GM19023 (cell line): ENCODE measurements at regions not wholly inside any gene's neighbourhood (a gene's known extent, or its start where the extent isn't known, plus 50 kb on each side); places are given as distances from the start of the nearest gene placed in this dataset.

Experiments
- ATAC-seq: cut with Tn5 transposase; IDR thresholded peaks from one replicate; pipeline ENCODE4 v1.9.1; 2021; ENCODE audit warnings: mild to moderate bottlenecking, moderate library complexity; ENCODE audit not compliant: unreplicated experiment

- no peak for ATAC-seq
Observed at GRCh38 chr14:97246648-97247047, 449.5 kb downstream of the VRK1 start.

GRCh38 chr14:97248973-97249372 is 451.8 kb downstream of the VRK1 start:
- no peak for ATAC-seq

- no peak for ATAC-seq
Observed at GRCh38 chr14:97250931-97251330, 453.7 kb downstream of the VRK1 start.

- ATAC-seq, result peak; percentile 54
Observed at GRCh38 chr14:97251491-97252155, 454.4 kb downstream of the VRK1 start.

- ATAC-seq, result no peak
Observed at GRCh38 chr14:97253756-97254155, 456.6 kb downstream of the VRK1 start.

GRCh38 chr14:97262336-97262735 is 465.2 kb downstream of the VRK1 start:
- no peak for ATAC-seq

GRCh38 chr14:97264516-97265230 is 467.5 kb downstream of the VRK1 start:
- ATAC-seq, result no peak

GRCh38 chr14:97266653-97267052 is 469.5 kb downstream of the VRK1 start:
- ATAC-seq, result no peak

GRCh38 chr14:97267509-97267908 is 470.3 kb downstream of the VRK1 start:
- no peak for ATAC-seq

GRCh38 chr14:97268097-97268496 is 470.9 kb downstream of the VRK1 start:
- no peak for ATAC-seq

- ATAC-seq, result no peak
Observed at GRCh38 chr14:97270308-97270707, 473.1 kb downstream of the VRK1 start.

GRCh38 chr14:97271451-97271960 is 474.3 kb downstream of the VRK1 start:
- no peak for ATAC-seq

- no peak for ATAC-seq
Observed at GRCh38 chr14:97273540-97273939, 476.4 kb downstream of the VRK1 start.

GRCh38 chr14:97274626-97275025 is 477.4 kb downstream of the VRK1 start:
- no peak for ATAC-seq

- no peak for ATAC-seq
Observed at GRCh38 chr14:97275276-97275675, 478.1 kb downstream of the VRK1 start.

GRCh38 chr14:97276573-97276972 is 479.4 kb downstream of the VRK1 start:
- no peak for ATAC-seq

GRCh38 chr14:97277711-97278110 is 480.5 kb downstream of the VRK1 start:
- ATAC-seq, result no peak

GRCh38 chr14:97280526-97280925 is 483.3 kb downstream of the VRK1 start:
- ATAC-seq, result no peak

- ATAC-seq, result no peak
Observed at GRCh38 chr14:97281741-97282140, 484.6 kb downstream of the VRK1 start.

GRCh38 chr14:97282210-97283004 is 485.2 kb downstream of the VRK1 start:
- ATAC-seq, result no peak

- ATAC-seq, result no peak
Observed at GRCh38 chr14:97283005-97283403, 485.8 kb downstream of the VRK1 start.

- ATAC-seq, result no peak
Observed at GRCh38 chr14:97283426-97283825, 486.2 kb downstream of the VRK1 start.
